HEK293T (cell line): ENCODE measurements at regions not wholly inside any gene's neighbourhood (a gene's known extent, or its start where the extent isn't known, plus 50 kb on each side); places are given as distances from the start of the nearest gene placed in this dataset.

Source experiments
- CTCF ChIA-PET: fragments of 350-600 bp; formaldehyde crosslinking; extraction: SDS; loops from one replicate; lab custom pipeline; 2021; ENCODE audit warnings: antibody characterized with exemption, inconsistent platforms; lab: Yijun Ruan, JAX
- POLR2A ChIA-PET: fragments of 350-600 bp; formaldehyde crosslinking; extraction: SDS; loops from one replicate; lab custom pipeline; 2020; ENCODE audit warnings: antibody characterized with exemption, inconsistent platforms; lab: Yijun Ruan, JAX
- DNase-seq: peaks from one replicate; pipeline ENCODE4 v3.0.0; 2012; ENCODE audit warnings: mixed read lengths; ENCODE audit errors: extremely low spot score
- ARNT ChIP-seq: fragments of 450-650 bp; IDR thresholded peaks from 2 replicates; pipeline ENCODE4 v1.6.1; 2017; ENCODE audit warnings: mild to moderate bottlenecking
- BHLHE40 ChIP-seq: fragments of 450-650 bp; IDR thresholded peaks from 2 replicates; pipeline ENCODE4 v1.6.1; 2016; ENCODE audit warnings: mild to moderate bottlenecking, moderate library complexity, borderline replicate concordance
- CTBP1 ChIP-seq: fragments of 450-650 bp; IDR thresholded peaks from 2 replicates; pipeline ENCODE4 v1.6.1; 2016; ENCODE audit warnings: borderline replicate concordance
- ELF4 ChIP-seq: fragments of 450-650 bp; IDR thresholded peaks from 2 replicates; pipeline ENCODE4 v1.6.1; 2017; ENCODE audit warnings: antibody characterized with exemption
- FOXA1 ChIP-seq: fragments of 450-650 bp; IDR thresholded peaks from 2 replicates; pipeline ENCODE4 v1.6.1; 2016; ENCODE audit warnings: mild to moderate bottlenecking
- FOXK2 ChIP-seq: fragments of 450-650 bp; IDR thresholded peaks from 2 replicates; pipeline ENCODE4 v1.6.1; 2016; ENCODE audit warnings: mild to moderate bottlenecking
- FOXM1 ChIP-seq: fragments of 450-650 bp; IDR thresholded peaks from 2 replicates; pipeline ENCODE4 v1.6.1; 2017; ENCODE audit warnings: mild to moderate bottlenecking, borderline replicate concordance
- HDGF ChIP-seq: fragments of 450-650 bp; IDR thresholded peaks from 2 replicates; pipeline ENCODE4 v1.6.1; 2017; ENCODE audit warnings: antibody characterized with exemption, borderline replicate concordance
- L3MBTL2 ChIP-seq: fragments of 450-650 bp; conservative IDR thresholded peaks from 2 replicates; pipeline ENCODE4 v1.6.1; 2016; ENCODE audit warnings: mild to moderate bottlenecking
- LEF1 ChIP-seq: fragments of 450-650 bp; IDR thresholded peaks from 2 replicates; pipeline ENCODE4 v1.6.1; 2017; ENCODE audit warnings: mild to moderate bottlenecking, borderline replicate concordance
- NFRKB ChIP-seq: fragments of 450-650 bp; IDR thresholded peaks from 2 replicates; pipeline ENCODE4 v1.6.1; 2016; ENCODE audit warnings: mild to moderate bottlenecking, moderate library complexity
- PKNOX1 ChIP-seq: fragments of 450-650 bp; IDR thresholded peaks from 2 replicates; pipeline ENCODE4 v1.6.1; 2016
- SP1 ChIP-seq: fragments of 450-650 bp; IDR thresholded peaks from 2 replicates; pipeline ENCODE4 v1.6.1; 2017
- SUZ12 ChIP-seq: fragments of 450-650 bp; IDR thresholded peaks from 2 replicates; pipeline ENCODE4 v1.6.1; 2016; ENCODE audit warnings: mild to moderate bottlenecking
- TARDBP ChIP-seq: fragments of 450-650 bp; IDR thresholded peaks from 2 replicates; pipeline ENCODE4 v1.6.1; 2016
- ZNF384 ChIP-seq: fragments of 450-650 bp; IDR thresholded peaks from 2 replicates; pipeline ENCODE4 v1.6.1; 2016

- ChIA-PET CTCF (no interaction called here), POLR2A (no interaction called here)
- DNase-seq, result no peak
- no peak for TF ChIP-seq TARDBP
- TF ChIP-seq FOXA1, result no peak
- no peak for TF ChIP-seq L3MBTL2
- no peak for TF ChIP-seq ELF4
- TF ChIP-seq HDGF, result no peak
- TF ChIP-seq LEF1, result no peak
- no peak for TF ChIP-seq PKNOX1
- TF ChIP-seq FOXK2, result no peak
- TF ChIP-seq NFRKB, result no peak
- no peak for TF ChIP-seq SUZ12
- no peak for TF ChIP-seq FOXM1
Observed at GRCh38 chr5:17766031-17766430, 131.8 kb downstream of the TAF11L14 start.

- CTCF ChIA-PET, result no interaction called here
- POLR2A ChIA-PET, result no interaction called here
- DNase-seq, result no peak
- TF ChIP-seq L3MBTL2 (no peak), FOXK2 (no peak), BHLHE40 (no peak), LEF1 (no peak), CTBP1 (no peak), SP1 (no peak), ELF4 (no peak), SUZ12 (no peak), FOXA1 (no peak), NFRKB (no peak), HDGF (no peak), FOXM1 (no peak), TARDBP (no peak), PKNOX1 (no peak), ARNT (no peak), ZNF384 (no peak)
Observed at GRCh38 chr5:17769277-17769676, 135.0 kb downstream of the TAF11L14 start.

DNA sequence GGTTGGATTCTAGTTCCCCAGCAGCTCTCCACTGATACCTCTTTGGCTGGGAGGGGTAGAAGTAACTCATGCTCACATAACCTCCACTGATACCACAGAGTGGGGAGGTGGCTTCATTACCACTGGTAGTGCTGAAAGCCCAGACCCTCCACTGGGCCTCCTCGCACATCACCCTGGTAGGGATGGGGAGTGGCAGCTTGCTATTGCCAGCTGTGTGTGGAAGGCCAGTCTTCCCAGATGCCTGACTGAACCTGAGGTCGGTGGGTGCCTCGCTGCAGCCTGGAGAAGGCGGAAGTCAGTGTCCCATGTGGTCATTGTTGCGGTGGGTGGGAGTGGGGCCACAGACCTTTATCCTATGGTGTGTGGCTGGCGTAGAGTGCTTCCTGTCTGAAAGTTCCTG is 138.0 kb downstream of the TAF11L14 start:
- no peak for DNase-seq
- TF ChIP-seq CTBP1 (no peak), TARDBP (no peak), SP1 (no peak), ELF4 (no peak), L3MBTL2 (no peak), HDGF (no peak), ARNT (no peak), FOXA1 (no peak), FOXK2 (no peak), NFRKB (no peak), FOXM1 (no peak), BHLHE40 (no peak), PKNOX1 (no peak), ZNF384 (no peak), LEF1 (no peak), SUZ12 (no peak)
- CTCF ChIA-PET, result no interaction called here
- POLR2A ChIA-PET, result no interaction called here

GRCh38 chr5:17785774-17786173 is 151.5 kb downstream of the TAF11L14 start:
- no peak for TF ChIP-seq HDGF
- no peak for TF ChIP-seq NFRKB
- TF ChIP-seq ELF4, result no peak
- no peak for TF ChIP-seq ARNT
- no peak for TF ChIP-seq FOXM1
- TF ChIP-seq SUZ12, result no peak
- CTCF ChIA-PET, result no interaction called here
- POLR2A ChIA-PET, result no interaction called here
- no peak for DNase-seq

DNA sequence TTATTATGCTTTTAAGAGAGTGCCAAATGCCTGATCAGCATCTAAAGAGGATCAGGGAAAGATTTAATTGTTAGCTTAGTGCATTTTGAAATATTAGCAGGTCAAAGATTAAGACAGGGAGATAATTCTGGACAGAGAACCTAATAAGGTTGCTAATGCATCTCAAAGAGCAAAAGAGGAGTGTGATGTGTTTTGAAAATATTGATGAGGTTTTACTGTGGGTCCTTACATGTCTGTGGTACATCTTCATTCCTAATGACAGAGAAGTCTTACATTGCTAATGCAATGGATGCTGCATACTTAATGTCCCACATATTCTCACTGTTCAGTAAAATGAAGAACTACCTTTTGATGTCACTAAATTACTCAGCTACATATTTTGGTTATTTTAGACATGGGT is 154.1 kb downstream of the TAF11L14 start:
- ChIA-PET POLR2A (no interaction called here), CTCF (no interaction called here)
- no peak for DNase-seq
- TF ChIP-seq TARDBP (no peak), PKNOX1 (no peak), HDGF (no peak)

DNA sequence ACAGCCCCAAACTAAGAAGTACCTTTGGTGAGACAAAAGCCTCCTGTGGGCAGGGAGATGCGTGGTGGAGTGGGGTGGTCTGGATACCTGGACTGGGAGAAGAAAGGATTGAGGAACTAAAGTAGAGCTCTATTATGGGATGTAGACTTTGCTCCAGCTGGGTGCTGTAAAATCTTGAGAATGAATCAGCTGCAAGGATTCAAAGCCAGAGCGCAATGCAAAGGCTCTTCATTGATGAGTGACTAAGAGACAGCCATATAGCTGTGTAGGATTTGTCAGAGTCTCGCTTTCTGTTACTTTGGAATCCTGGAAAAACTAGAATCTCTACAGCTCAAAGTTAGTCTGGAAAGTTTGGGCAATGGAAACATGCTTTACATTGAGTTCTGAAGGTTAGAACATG is 159.9 kb downstream of the TAF11L14 start:
- ChIA-PET CTCF (no interaction called here), POLR2A (no interaction called here)
- TF ChIP-seq LEF1 (no peak), HDGF (no peak), FOXA1 (no peak), FOXK2 (no peak), L3MBTL2 (no peak), ZNF384 (no peak)
- DNase-seq, result no peak

- TF ChIP-seq TARDBP (no peak), SUZ12 (no peak), FOXM1 (no peak), FOXA1 (no peak), LEF1 (no peak), L3MBTL2 (no peak), FOXK2 (no peak)
- ChIA-PET CTCF (no interaction called here), POLR2A (no interaction called here)
- DNase-seq, result no peak
Observed at GRCh38 chr5:17794815-17795214, 160.6 kb downstream of the TAF11L14 start.
